Spinal cord (tissue), 9 donors: ENCODE measurements at regions not wholly inside any gene's neighbourhood (a gene's known extent, or its start where the extent isn't known, plus 50 kb on each side); places are given as distances from the start of the nearest gene placed in this dataset.

Source experiments
- DNase-seq, 6 donors: peaks; one replicate each; pipeline versions ENCODE4 v3.0.0 to v3.0.0-alpha.2; 2013 to 2015; ENCODE audit warnings: low spot score in 6 of 6, low read depth in 4 of 6
- H3K27ac ChIP-seq: one replicate; pipeline ENCODE4 v1.5.1; 2013; ENCODE audit warnings: low read depth, low read length, control low read depth
- H3K27me3 ChIP-seq: one replicate; pipeline ENCODE4 v1.6.1; 2013; ENCODE audit warnings: low read length; ENCODE audit not compliant: control insufficient read depth, insufficient read depth
- H3K36me3 ChIP-seq: one replicate; pipeline ENCODE4 v1.6.1; 2013; ENCODE audit warnings: low read length; ENCODE audit not compliant: control insufficient read depth, insufficient read depth
- H3K4me1 ChIP-seq: one replicate; pipeline ENCODE4 v1.6.1; 2013; ENCODE audit warnings: low read length; ENCODE audit not compliant: control insufficient read depth, insufficient read depth
- H3K4me3 ChIP-seq: one replicate; pipeline ENCODE4 v1.5.1; 2013; ENCODE audit warnings: low read depth, low read length, control low read depth
- H3K9me3 ChIP-seq: one replicate; pipeline ENCODE4 v1.6.1; 2013; ENCODE audit warnings: low read length; ENCODE audit not compliant: control insufficient read depth, insufficient read depth
- WGBS: methylation state at CpG from one replicate; pipeline ENCODE4 v1.1.5; 2013; ENCODE audit warnings: missing lambda C conversion rate; ENCODE audit not compliant: insufficient coverage; 5-methylcytosine and 5-hydroxymethylcytosine counted together
- donor health status: healthy.

GRCh38 chr6:66245231-66245630 is 538.2 kb upstream of the EYS start:
- DNase-seq = peak in 2 of 6 donors; percentile 48 to 53
- no peak overlapping the region for H3K4me3 ChIP-seq
- no peaks in the 10 kb centered on the region for H3K27me3 ChIP-seq
- H3K4me1 ChIP-seq = no peaks in the 10 kb centered on the region
- no CpG with 5 or more reads among the region's 1 CpG for WGBS
- no peaks in the 10 kb centered on the region for H3K9me3 ChIP-seq
- no peak overlapping the region for H3K27ac ChIP-seq
- no peaks in the 10 kb centered on the region for H3K36me3 ChIP-seq

- no peaks in the 10 kb centered on the region for H3K4me1 ChIP-seq
- no peak overlapping the region for H3K27ac ChIP-seq
- H3K9me3 ChIP-seq = no peaks in the 10 kb centered on the region
- no peak overlapping the region for H3K4me3 ChIP-seq
- no peaks in the 10 kb centered on the region for H3K36me3 ChIP-seq
- WGBS = no CpG with 5 or more reads among the region's 2 CpGs
- no peak for DNase-seq
- no peaks in the 10 kb centered on the region for H3K27me3 ChIP-seq
Observed at GRCh38 chr6:66238851-66239250, 531.8 kb upstream of the EYS start.

GRCh38 chr6:66232890-66233289 is 525.9 kb upstream of the EYS start:
- H3K9me3 ChIP-seq = no peaks in the 10 kb centered on the region
- no CpG with 5 or more reads among the region's 2 CpGs for WGBS
- no peaks in the 10 kb centered on the region for H3K4me1 ChIP-seq
- H3K4me3 ChIP-seq = no peak overlapping the region
- H3K36me3 ChIP-seq = no peaks in the 10 kb centered on the region
- no peaks in the 10 kb centered on the region for H3K27me3 ChIP-seq
- H3K27ac ChIP-seq = no peak overlapping the region
- no peak for DNase-seq

- Histone ChIP-seq H3K9me3 (no peaks in the 10 kb centered on the region), H3K27me3 (no peaks in the 10 kb centered on the region), H3K36me3 (no peaks in the 10 kb centered on the region), H3K27ac (no peak overlapping the region), H3K4me3 (no peak overlapping the region), H3K4me1 (no peaks in the 10 kb centered on the region)
- 14% methylated on average over 1 of the region's 3 CpGs for WGBS
- peak in 2 of 6 donors; percentile 39 to 42 for DNase-seq
Observed at GRCh38 chr6:66230591-66230990, 523.6 kb upstream of the EYS start.

GRCh38 chr6:66226109-66226508 is 519.1 kb upstream of the EYS start:
- no peaks in the 10 kb centered on the region for H3K27me3 ChIP-seq
- H3K27ac ChIP-seq = no peak overlapping the region
- no peaks in the 10 kb centered on the region for H3K9me3 ChIP-seq
- no peaks in the 10 kb centered on the region for H3K36me3 ChIP-seq
- no peaks in the 10 kb centered on the region for H3K4me1 ChIP-seq
- no peak overlapping the region for H3K4me3 ChIP-seq
- WGBS = 13% methylated on average over 1 of the region's 2 CpGs
- peak in 5 of 6 donors; percentile 48 to 93 (median 63) for DNase-seq

GRCh38 chr6:66210964-66211363 is 503.9 kb upstream of the EYS start:
- no peaks in the 10 kb centered on the region for H3K27me3 ChIP-seq
- no peaks in the 10 kb centered on the region for H3K4me1 ChIP-seq
- no peak overlapping the region for H3K4me3 ChIP-seq
- peaks cover 7% of the 10 kb centered on the region for H3K9me3 ChIP-seq
- no peak for DNase-seq
- H3K27ac ChIP-seq = no peak overlapping the region
- WGBS = 73% methylated on average over 2 of the region's 3 CpGs
- H3K36me3 ChIP-seq = no peaks in the 10 kb centered on the region

- no peaks in the 10 kb centered on the region for H3K36me3 ChIP-seq
- no peak overlapping the region for H3K4me3 ChIP-seq
- no CpG with 5 or more reads among the region's 2 CpGs for WGBS
- no peaks in the 10 kb centered on the region for H3K4me1 ChIP-seq
- no peaks in the 10 kb centered on the region for H3K9me3 ChIP-seq
- no peak for DNase-seq
- H3K27me3 ChIP-seq = no peaks in the 10 kb centered on the region
- no peak overlapping the region for H3K27ac ChIP-seq
Observed at GRCh38 chr6:66200390-66200789, 493.4 kb upstream of the EYS start.

GRCh38 chr6:66199171-66199570 is 492.1 kb upstream of the EYS start:
- Histone ChIP-seq H3K4me3 (no peak overlapping the region), H3K36me3 (no peaks in the 10 kb centered on the region), H3K27ac (no peak overlapping the region), H3K27me3 (no peaks in the 10 kb centered on the region), H3K4me1 (no peaks in the 10 kb centered on the region), H3K9me3 (no peaks in the 10 kb centered on the region)
- DNase-seq = no peak
- WGBS = no CpG with 5 or more reads among the region's 2 CpGs

GRCh38 chr6:66198062-66198624 is 491.1 kb upstream of the EYS start:
- H3K36me3 ChIP-seq = no peaks in the 10 kb centered on the region
- no peak overlapping the region for H3K4me3 ChIP-seq
- H3K27me3 ChIP-seq = no peaks in the 10 kb centered on the region
- no peaks in the 10 kb centered on the region for H3K4me1 ChIP-seq
- WGBS = 43% methylated on average over 5 of the region's 7 CpGs
- H3K27ac ChIP-seq = no peak overlapping the region
- no peaks in the 10 kb centered on the region for H3K9me3 ChIP-seq
- DNase-seq = no peak

GRCh38 chr6:66190858-66191257 is 483.8 kb upstream of the EYS start:
- no peaks in the 10 kb centered on the region for H3K27me3 ChIP-seq
- 69% methylated on average over 3 of the region's 5 CpGs for WGBS
- no peaks in the 10 kb centered on the region for H3K4me1 ChIP-seq
- H3K27ac ChIP-seq = no peak overlapping the region
- no peaks in the 10 kb centered on the region for H3K9me3 ChIP-seq
- no peak for DNase-seq
- no peaks in the 10 kb centered on the region for H3K36me3 ChIP-seq
- H3K4me3 ChIP-seq = no peak overlapping the region
